ENCODE measurements at regions not wholly inside any gene's neighbourhood (a gene's known extent, or its start where the extent isn't known, plus 50 kb on each side); places are given as distances from the start of the nearest gene placed in this dataset.
"Not testable (repeated sequence)": the region's sequence is repeated elsewhere in the genome, so short reads cannot be mapped to it uniquely, and the experiment has no call there.

GRCh38 chr11:126145954-126146353 is 65.5 kb downstream of the RPUSD4 start:
- H3K9me3 ChIP-seq: no peaks in the 10 kb centered on the region
- no peaks in the 10 kb centered on the region for H3K36me3 ChIP-seq
- H3K4me3 ChIP-seq: no peak overlapping the region
- H3K27ac ChIP-seq: no peak overlapping the region
- H3K27me3 ChIP-seq (replicated peaks; ENCODE audit: insufficient read depth): no peaks in the 10 kb centered on the region
- H3K4me1 ChIP-seq (ENCODE audit: control insufficient read depth in 1 of 2, low read depth in 2 of 2): peaks cover 0 to 7% of the 10 kb centered on the region in 2 donors
- ATAC-seq (ENCODE audit: insufficient number of reproducible peaks, low FRiP score, low read depth) (no peak), DNase-seq (ENCODE audit: low spot score) (no peak)
- no peak for TF ChIP-seq CTCF (IDR thresholded peaks at IDR 0.05)

GRCh38 chr11:126143491-126143890 is 68.0 kb downstream of the RPUSD4 start:
- H3K9me3 ChIP-seq; H3K27ac ChIP-seq; H3K4me3 ChIP-seq; H3K27me3 ChIP-seq (replicated peaks; ENCODE audit: insufficient read depth); DNase-seq (ENCODE audit: low spot score); H3K36me3 ChIP-seq; ATAC-seq (ENCODE audit: insufficient number of reproducible peaks, low FRiP score, low read depth): not testable (repeated sequence)
- peaks cover 12 to 28% of the 10 kb centered on the region in 2 donors for H3K4me1 ChIP-seq (ENCODE audit: control insufficient read depth in 1 of 2, low read depth in 2 of 2)

- no peaks in the 10 kb centered on the region for H3K9me3 ChIP-seq
- H3K36me3 ChIP-seq: no peaks in the 10 kb centered on the region
- peak overlapping the region; percentile 29 for H3K4me3 ChIP-seq
- ATAC-seq (ENCODE audit: insufficient number of reproducible peaks, low FRiP score, low read depth) (no peak), DNase-seq (ENCODE audit: low spot score) (no peak)
- H3K27me3 ChIP-seq (replicated peaks; ENCODE audit: insufficient read depth): no peaks in the 10 kb centered on the region
- TF ChIP-seq CTCF (IDR thresholded peaks at IDR 0.05): no peak
- H3K4me1 ChIP-seq (ENCODE audit: control insufficient read depth in 1 of 2, low read depth in 2 of 2): peaks cover 12 to 28% of the 10 kb centered on the region in 2 donors
- H3K27ac ChIP-seq: no peak overlapping the region
These were observed 70.5 kb downstream of the RPUSD4 start for GRCh38 chr11:126140926-126141280.

- DNase-seq (ENCODE audit: low spot score): no peak
- TF ChIP-seq CTCF (IDR thresholded peaks at IDR 0.05): no peak
- no peaks in the 10 kb centered on the region for H3K9me3 ChIP-seq
- peak overlapping the region; percentile 29 for H3K4me3 ChIP-seq
- no peaks in the 10 kb centered on the region for H3K27me3 ChIP-seq (replicated peaks; ENCODE audit: insufficient read depth)
- no peak for ATAC-seq (ENCODE audit: insufficient number of reproducible peaks, low FRiP score, low read depth)
- H3K4me1 ChIP-seq (ENCODE audit: control insufficient read depth in 1 of 2, low read depth in 2 of 2): peaks cover 12 to 28% of the 10 kb centered on the region in 2 donors
- H3K27ac ChIP-seq: no peak overlapping the region
- no peaks in the 10 kb centered on the region for H3K36me3 ChIP-seq
These were observed 71.1 kb downstream of the RPUSD4 start for GRCh38 chr11:126140201-126140925.

GRCh38 chr11:126139111-126140091 is 72.0 kb downstream of the RPUSD4 start:
- no peak overlapping the region for H3K4me3 ChIP-seq
- DNase-seq (ENCODE audit: low spot score) (no peak), ATAC-seq (ENCODE audit: insufficient number of reproducible peaks, low FRiP score, low read depth) (no peak)
- no peak overlapping the region for H3K27ac ChIP-seq
- no peak for TF ChIP-seq CTCF (IDR thresholded peaks at IDR 0.05)
- no peaks in the 10 kb centered on the region for H3K9me3 ChIP-seq
- no peaks in the 10 kb centered on the region for H3K27me3 ChIP-seq (replicated peaks; ENCODE audit: insufficient read depth)
- H3K4me1 ChIP-seq (ENCODE audit: control insufficient read depth in 1 of 2, low read depth in 2 of 2): peaks cover 12 to 28% of the 10 kb centered on the region in 2 donors
- H3K36me3 ChIP-seq: no peaks in the 10 kb centered on the region
